ENCODE measurements at regions not wholly inside any gene's neighbourhood (a gene's known extent, or its start where the extent isn't known, plus 50 kb on each side); places are given as distances from the start of the nearest gene placed in this dataset.

DNA sequence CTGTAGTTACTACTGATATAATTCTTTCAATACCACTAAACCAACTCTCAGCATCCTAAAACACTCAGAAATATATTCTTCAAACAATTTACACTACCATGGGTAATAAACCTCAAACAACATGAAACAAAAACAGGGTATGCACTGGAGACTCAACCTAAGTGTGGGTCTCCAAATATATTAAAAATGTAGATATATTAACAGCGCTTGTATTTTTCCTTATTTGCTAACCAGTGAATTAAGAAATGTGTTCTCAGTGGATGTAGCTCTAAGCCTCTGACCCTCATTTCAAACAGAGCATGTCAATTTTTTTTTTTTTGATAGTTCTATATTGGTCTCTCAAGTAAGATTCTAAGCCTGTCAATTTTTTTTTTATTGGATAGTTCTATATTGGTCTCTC lies 778.5 kb upstream of the CDH10 start:
- no peak for DNase-seq (ENCODE audit: low read depth in 2 of 2)
- TF ChIP-seq, protein P1, sequence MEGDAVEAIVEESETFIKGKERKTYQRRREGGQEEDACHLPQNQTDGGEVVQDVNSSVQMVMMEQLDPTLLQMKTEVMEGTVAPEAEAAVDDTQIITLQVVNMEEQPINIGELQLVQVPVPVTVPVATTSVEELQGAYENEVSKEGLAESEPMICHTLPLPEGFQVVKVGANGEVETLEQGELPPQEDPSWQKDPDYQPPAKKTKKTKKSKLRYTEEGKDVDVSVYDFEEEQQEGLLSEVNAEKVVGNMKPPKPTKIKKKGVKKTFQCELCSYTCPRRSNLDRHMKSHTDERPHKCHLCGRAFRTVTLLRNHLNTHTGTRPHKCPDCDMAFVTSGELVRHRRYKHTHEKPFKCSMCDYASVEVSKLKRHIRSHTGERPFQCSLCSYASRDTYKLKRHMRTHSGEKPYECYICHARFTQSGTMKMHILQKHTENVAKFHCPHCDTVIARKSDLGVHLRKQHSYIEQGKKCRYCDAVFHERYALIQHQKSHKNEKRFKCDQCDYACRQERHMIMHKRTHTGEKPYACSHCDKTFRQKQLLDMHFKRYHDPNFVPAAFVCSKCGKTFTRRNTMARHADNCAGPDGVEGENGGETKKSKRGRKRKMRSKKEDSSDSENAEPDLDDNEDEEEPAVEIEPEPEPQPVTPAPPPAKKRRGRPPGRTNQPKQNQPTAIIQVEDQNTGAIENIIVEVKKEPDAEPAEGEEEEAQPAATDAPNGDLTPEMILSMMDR (IDR thresholded peaks at IDR 0.05; ENCODE audit: low read depth, low read length) = no peak
- no peak overlapping the region for H3K4me3 ChIP-seq (replicated peaks in 1 of 2; ENCODE audit: low read depth in 2 of 2, low read length in 2 of 2)

- no peak overlapping the region for H3K4me3 ChIP-seq (replicated peaks in 1 of 2; ENCODE audit: low read depth in 2 of 2, low read length in 2 of 2)
- TF ChIP-seq, protein P1 (IDR thresholded peaks at IDR 0.05; ENCODE audit: low read depth, low read length) = no peak
- no peak for DNase-seq (ENCODE audit: low read depth in 2 of 2)
These were observed 774.9 kb upstream of the CDH10 start for GRCh38 chr5:25419684-25420083.

GRCh38 chr5:25418978-25419377 lies 774.2 kb upstream of the CDH10 start:
- no peak overlapping the region for H3K4me3 ChIP-seq (replicated peaks in 1 of 2; ENCODE audit: low read depth in 2 of 2, low read length in 2 of 2)
- TF ChIP-seq, protein P1 (IDR thresholded peaks at IDR 0.05; ENCODE audit: low read depth, low read length) = no peak
- no peak for DNase-seq (ENCODE audit: low read depth in 2 of 2)

GRCh38 chr5:25418319-25418859 lies 773.6 kb upstream of the CDH10 start:
- TF ChIP-seq, protein P1 (IDR thresholded peaks at IDR 0.05; ENCODE audit: low read depth, low read length) = no peak

DNA sequence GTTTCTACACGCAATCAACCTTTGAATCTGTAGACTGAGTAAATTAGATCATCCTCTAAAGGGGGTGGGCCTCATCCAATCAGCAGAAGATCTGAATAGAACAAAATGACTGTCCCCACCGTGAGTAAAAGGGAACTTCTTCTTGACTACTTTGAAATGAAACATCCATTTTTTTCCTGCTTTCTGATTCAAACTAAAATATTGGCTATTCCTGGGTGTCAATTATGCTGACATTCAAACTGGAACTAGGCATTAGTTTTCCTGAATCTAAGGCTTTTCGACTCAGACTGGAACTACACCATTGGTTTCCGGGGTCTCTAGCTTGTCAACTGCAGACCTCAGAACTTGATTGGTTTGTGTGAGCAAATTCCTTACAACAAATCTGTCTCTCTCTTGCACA lies 772.2 kb upstream of the CDH10 start:
- TF ChIP-seq, protein P1 (IDR thresholded peaks at IDR 0.05; ENCODE audit: low read depth, low read length) = no peak
- no peak for DNase-seq (ENCODE audit: low read depth in 2 of 2)
- H3K4me3 ChIP-seq (replicated peaks in 1 of 2; ENCODE audit: low read depth in 2 of 2, low read length in 2 of 2) = no peak overlapping the region

More at GRCh38 chr5:25418319-25418859, 773.6 kb upstream of the CDH10 start:
- DNase-seq (ENCODE audit: low read depth in 2 of 2) = no peak
- no peak overlapping the region for H3K4me3 ChIP-seq (replicated peaks in 1 of 2; ENCODE audit: low read depth in 2 of 2, low read length in 2 of 2)

DNA sequence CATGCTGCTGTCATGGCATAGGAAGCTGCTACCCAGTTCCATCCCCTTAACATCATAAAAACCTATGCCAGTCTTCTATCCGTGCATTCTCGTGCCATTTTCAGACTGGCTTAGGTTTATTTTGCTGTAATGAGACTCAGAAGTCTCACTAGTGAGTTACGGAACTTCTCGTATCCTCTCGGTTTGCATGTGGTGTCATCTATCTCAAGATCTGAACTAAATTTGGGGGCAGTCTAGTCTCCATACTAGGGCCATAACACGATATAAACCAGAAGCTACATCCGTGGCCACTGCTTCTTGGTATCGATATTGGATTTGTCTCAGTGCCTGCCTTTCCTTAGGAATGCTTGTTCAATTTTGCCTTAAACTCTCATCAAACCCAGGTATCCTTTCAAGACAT lies 771.2 kb upstream of the CDH10 start:
- no peak overlapping the region for H3K4me3 ChIP-seq (replicated peaks in 1 of 2; ENCODE audit: low read depth in 2 of 2, low read length in 2 of 2)
- TF ChIP-seq, protein P1 (IDR thresholded peaks at IDR 0.05; ENCODE audit: low read depth, low read length) = no peak
- DNase-seq (ENCODE audit: low read depth in 2 of 2) = no peak

DNA sequence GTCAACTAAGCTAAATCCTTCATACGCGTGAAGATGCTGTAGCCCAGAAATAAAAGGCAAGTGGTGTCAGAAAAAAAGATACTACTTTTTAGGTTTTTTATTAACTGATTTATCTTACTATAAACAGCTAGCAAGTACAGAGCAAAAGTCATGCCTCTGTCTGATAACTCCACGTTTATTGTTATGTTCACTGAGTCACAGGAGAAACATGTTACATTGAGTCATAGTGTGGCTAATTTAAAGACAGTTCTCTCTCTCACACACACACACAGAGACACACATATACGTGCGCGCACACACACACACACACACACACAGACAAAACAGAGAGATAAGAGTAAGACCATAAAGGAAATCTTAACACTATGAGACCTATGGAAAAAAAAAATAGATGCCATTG lies 770.0 kb upstream of the CDH10 start:
- TF ChIP-seq, protein P1 (IDR thresholded peaks at IDR 0.05; ENCODE audit: low read depth, low read length) = no peak
- DNase-seq (ENCODE audit: low read depth in 2 of 2) = no peak
- H3K4me3 ChIP-seq (replicated peaks in 1 of 2; ENCODE audit: low read depth in 2 of 2, low read length in 2 of 2) = no peak overlapping the region
